ENCODE measurements at regions not wholly inside any gene's neighbourhood (a gene's known extent, or its start where the extent isn't known, plus 50 kb on each side); places are given as distances from the start of the nearest gene placed in this dataset.

- 84% methylated on average over 5 of the region's 5 CpGs for WGBS
- Histone ChIP-seq H3K27me3 (replicated peaks; ENCODE audit: insufficient read depth) (no peaks in the 10 kb centered on the region), H3K4me3 (no peak overlapping the region), H3K27ac (no peak overlapping the region), H3K4me1 (replicated peaks) (no peaks in the 10 kb centered on the region), H3K36me3 (no peaks in the 10 kb centered on the region), H3K9me3 (no peaks in the 10 kb centered on the region)
- TF ChIP-seq CTCF (IDR thresholded peaks at IDR 0.05) (no peak), POLR2A (IDR thresholded peaks at IDR 0.05) (no peak), POLR2AphosphoS5 (IDR thresholded peaks at IDR 0.05) (no peak)
- no peak for DNase-seq (ENCODE audit: low spot score)
- intact Hi-C loops (cut with DNase I), result no loop called here
Observed at GRCh38 chr3:86147119-86147518, 843.8 kb downstream of the VGLL3 start.

GRCh38 chr3:86126552-86126951, 864.4 kb downstream of the VGLL3 start:
- TF ChIP-seq POLR2A (IDR thresholded peaks at IDR 0.05) (no peak), CTCF (IDR thresholded peaks at IDR 0.05) (no peak), POLR2AphosphoS5 (IDR thresholded peaks at IDR 0.05) (no peak)

More at GRCh38 chr3:86126552-86126951, 864.4 kb downstream of the VGLL3 start:
- no peaks in the 10 kb centered on the region for H3K27me3 ChIP-seq (replicated peaks; ENCODE audit: insufficient read depth)
- H3K4me1 ChIP-seq (replicated peaks), result no peaks in the 10 kb centered on the region
- no peaks in the 10 kb centered on the region for H3K9me3 ChIP-seq
- H3K4me3 ChIP-seq, result no peak overlapping the region
- WGBS, result 51% methylated on average over 5 of the region's 5 CpGs
- no peak overlapping the region for H3K27ac ChIP-seq
- H3K36me3 ChIP-seq, result no peaks in the 10 kb centered on the region
- no peak for DNase-seq (ENCODE audit: low spot score)
- intact Hi-C loops (cut with DNase I), result no loop called here

Small RNA genes lying in the stretch of these regions (small RNA-seq; reads per million reads assigned to genes)
- gene AC108706.1 (0 reads per million in 2 donors), gene RNU6-1129P (0 reads per million in 2 donors)
